ENCODE measurements at regions not wholly inside any gene's neighbourhood (a gene's known extent, or its start where the extent isn't known, plus 50 kb on each side); places are given as distances from the start of the nearest gene placed in this dataset.

- no peak for TF ChIP-seq CTCF (IDR thresholded peaks at IDR 0.05; ENCODE audit: extremely low read depth, insufficient read depth, missing control alignments)
- DNase-seq (ENCODE audit: low spot score): no peak
- in situ Hi-C loops (cut with MboI; ENCODE audit: low pct_unique_long_range_greater_than_20kb, low sequenced_read_pairs, unreplicated experiment): no loop called here
Measured at GRCh38 chr14:45400950-45401640, 148.1 kb upstream of the MIS18BP1 start.

- no peak for DNase-seq (ENCODE audit: low spot score)
- in situ Hi-C loops (cut with MboI; ENCODE audit: low pct_unique_long_range_greater_than_20kb, low sequenced_read_pairs, unreplicated experiment): no loop called here
- no peak for TF ChIP-seq CTCF (IDR thresholded peaks at IDR 0.05; ENCODE audit: extremely low read depth, insufficient read depth, missing control alignments)
Measured at GRCh38 chr14:45400509-45400908, 147.5 kb upstream of the MIS18BP1 start.

GRCh38 chr14:45381091-45381490 lies 128.1 kb upstream of the MIS18BP1 start:
- no peak for TF ChIP-seq CTCF (IDR thresholded peaks at IDR 0.05; ENCODE audit: extremely low read depth, insufficient read depth, missing control alignments)
- no peak for DNase-seq (ENCODE audit: low spot score)
- in situ Hi-C loops (cut with MboI; ENCODE audit: low pct_unique_long_range_greater_than_20kb, low sequenced_read_pairs, unreplicated experiment): no loop called here

- no peak for DNase-seq (ENCODE audit: low spot score)
- no peak for TF ChIP-seq CTCF (IDR thresholded peaks at IDR 0.05; ENCODE audit: extremely low read depth, insufficient read depth, missing control alignments)
- in situ Hi-C loops (cut with MboI; ENCODE audit: low pct_unique_long_range_greater_than_20kb, low sequenced_read_pairs, unreplicated experiment): no loop called here
Measured at GRCh38 chr14:45377166-45377565, 124.2 kb upstream of the MIS18BP1 start.

GRCh38 chr14:45373877-45374276 lies 120.9 kb upstream of the MIS18BP1 start:
- no peak for TF ChIP-seq CTCF (IDR thresholded peaks at IDR 0.05; ENCODE audit: extremely low read depth, insufficient read depth, missing control alignments)
- in situ Hi-C loops (cut with MboI; ENCODE audit: low pct_unique_long_range_greater_than_20kb, low sequenced_read_pairs, unreplicated experiment): no loop called here
- no peak for DNase-seq (ENCODE audit: low spot score)

GRCh38 chr14:45364565-45365156 lies 111.7 kb upstream of the MIS18BP1 start:
- no peak for TF ChIP-seq CTCF (IDR thresholded peaks at IDR 0.05; ENCODE audit: extremely low read depth, insufficient read depth, missing control alignments)
- in situ Hi-C loops (cut with MboI; ENCODE audit: low pct_unique_long_range_greater_than_20kb, low sequenced_read_pairs, unreplicated experiment): no loop called here
- no peak for DNase-seq (ENCODE audit: low spot score)
